ENCODE measurements at regions not wholly inside any gene's neighbourhood (a gene's known extent, or its start where the extent isn't known, plus 50 kb on each side); places are given as distances from the start of the nearest gene placed in this dataset.

GRCh38 chr17:77308861-77309726 lies 168.3 kb downstream of the SEC14L1 start:
- H3K9me3 ChIP-seq (ENCODE audit: severe bottlenecking): no peaks in the 10 kb centered on the region
- H3K4me3 ChIP-seq (ENCODE audit: severe bottlenecking): no peak overlapping the region
- TF ChIP-seq CTCF (IDR thresholded peaks at IDR 0.05; ENCODE audit: poor library complexity, severe bottlenecking): no peak
- DNase-seq (ENCODE audit: low spot score) (no peak), ATAC-seq (ENCODE audit: low read depth) (peak; percentile 30; the same call in 1 of the 3 replicates)
- H3K4me1 ChIP-seq (ENCODE audit: insufficient read depth, poor library complexity, severe bottlenecking): peaks cover 25% of the 10 kb centered on the region
- H3K27me3 ChIP-seq (ENCODE audit: insufficient read depth, poor library complexity, severe bottlenecking): no peaks in the 10 kb centered on the region
- peaks cover 91% of the 10 kb centered on the region for H3K36me3 ChIP-seq (ENCODE audit: low read depth)
- H3K27ac ChIP-seq (ENCODE audit: poor library complexity, severe bottlenecking): peak overlapping the region; percentile 7

- Histone ChIP-seq H3K9me3 (ENCODE audit: severe bottlenecking) (no peaks in the 10 kb centered on the region), H3K36me3 (ENCODE audit: low read depth) (peaks cover 91% of the 10 kb centered on the region), H3K27me3 (ENCODE audit: insufficient read depth, poor library complexity, severe bottlenecking) (no peaks in the 10 kb centered on the region), H3K27ac (ENCODE audit: poor library complexity, severe bottlenecking) (no peak overlapping the region), H3K4me1 (ENCODE audit: insufficient read depth, poor library complexity, severe bottlenecking) (peaks cover 14% of the 10 kb centered on the region), H3K4me3 (ENCODE audit: severe bottlenecking) (no peak overlapping the region)
- no peak for ATAC-seq (ENCODE audit: low read depth)
- DNase-seq (ENCODE audit: low spot score): no peak
- no peak for TF ChIP-seq CTCF (IDR thresholded peaks at IDR 0.05; ENCODE audit: poor library complexity, severe bottlenecking)
Measured at GRCh38 chr17:77310336-77310735, 169.6 kb downstream of the SEC14L1 start.

GRCh38 chr17:77311371-77311981 lies 170.7 kb downstream of the SEC14L1 start:
- peaks cover 96% of the 10 kb centered on the region for H3K36me3 ChIP-seq (ENCODE audit: low read depth)
- no peak overlapping the region for H3K4me3 ChIP-seq (ENCODE audit: severe bottlenecking)
- no peak for TF ChIP-seq CTCF (IDR thresholded peaks at IDR 0.05; ENCODE audit: poor library complexity, severe bottlenecking)
- no peak overlapping the region for H3K27ac ChIP-seq (ENCODE audit: poor library complexity, severe bottlenecking)
- no peaks in the 10 kb centered on the region for H3K9me3 ChIP-seq (ENCODE audit: severe bottlenecking)
- peaks cover 16% of the 10 kb centered on the region for H3K4me1 ChIP-seq (ENCODE audit: insufficient read depth, poor library complexity, severe bottlenecking)
- ATAC-seq (ENCODE audit: low read depth) (no peak), DNase-seq (ENCODE audit: low spot score) (peak; percentile 48)
- no peaks in the 10 kb centered on the region for H3K27me3 ChIP-seq (ENCODE audit: insufficient read depth, poor library complexity, severe bottlenecking)

GRCh38 chr17:77312061-77312701 lies 171.4 kb downstream of the SEC14L1 start:
- no peak overlapping the region for H3K27ac ChIP-seq (ENCODE audit: poor library complexity, severe bottlenecking)
- ATAC-seq (ENCODE audit: low read depth): no peak
- H3K4me1 ChIP-seq (ENCODE audit: insufficient read depth, poor library complexity, severe bottlenecking): peaks cover 12% of the 10 kb centered on the region
- no peaks in the 10 kb centered on the region for H3K27me3 ChIP-seq (ENCODE audit: insufficient read depth, poor library complexity, severe bottlenecking)
- no peak for TF ChIP-seq CTCF (IDR thresholded peaks at IDR 0.05; ENCODE audit: poor library complexity, severe bottlenecking)
- peaks cover 96% of the 10 kb centered on the region for H3K36me3 ChIP-seq (ENCODE audit: low read depth)
- DNase-seq (ENCODE audit: low spot score): peak; percentile 67
- H3K9me3 ChIP-seq (ENCODE audit: severe bottlenecking): no peaks in the 10 kb centered on the region
- no peak overlapping the region for H3K4me3 ChIP-seq (ENCODE audit: severe bottlenecking)

Measured in RWPE2 (cell line).